GM21619 (cell line): ENCODE measurements at regions not wholly inside any gene's neighbourhood (a gene's known extent, or its start where the extent isn't known, plus 50 kb on each side); places are given as distances from the start of the nearest gene placed in this dataset.

Experiments used
- ATAC-seq: cut with Tn5 transposase; IDR thresholded peaks from one replicate; pipeline ENCODE4 v1.9.1; 2021; ENCODE audit not compliant: unreplicated experiment

GRCh38 chr1:14294006-14294405, 304.5 kb upstream of the KAZN start:
- no peak for ATAC-seq

GRCh38 chr1:14294860-14295536, 303.5 kb upstream of the KAZN start:
- ATAC-seq, result no peak

- ATAC-seq, result no peak
Observed at GRCh38 chr1:14296795-14297194, 301.7 kb upstream of the KAZN start.

GRCh38 chr1:14297356-14297755, 301.1 kb upstream of the KAZN start:
- no peak for ATAC-seq

- no peak for ATAC-seq
Observed at GRCh38 chr1:14298806-14299205, 299.7 kb upstream of the KAZN start.

- no peak for ATAC-seq
Observed at GRCh38 chr1:14300991-14301703, 297.3 kb upstream of the KAZN start.

- no peak for ATAC-seq
Observed at GRCh38 chr1:14301704-14302024, 296.8 kb upstream of the KAZN start.

- no peak for ATAC-seq
Observed at GRCh38 chr1:14302025-14302424, 296.5 kb upstream of the KAZN start.

- ATAC-seq, result no peak
Observed at GRCh38 chr1:14303011-14303410, 295.5 kb upstream of the KAZN start.

GRCh38 chr1:14304381-14304865, 294.1 kb upstream of the KAZN start:
- ATAC-seq, result no peak

GRCh38 chr1:14308460-14308859, 290.0 kb upstream of the KAZN start:
- no peak for ATAC-seq

GRCh38 chr1:14309984-14310383, 288.5 kb upstream of the KAZN start:
- ATAC-seq, result no peak

GRCh38 chr1:14310476-14310875, 288.0 kb upstream of the KAZN start:
- ATAC-seq, result no peak

GRCh38 chr1:14313731-14314431, 284.6 kb upstream of the KAZN start:
- no peak for ATAC-seq

GRCh38 chr1:14318830-14319229, 279.7 kb upstream of the KAZN start:
- no peak for ATAC-seq

GRCh38 chr1:14320518-14320917, 278.0 kb upstream of the KAZN start:
- no peak for ATAC-seq

- ATAC-seq, result no peak
Observed at GRCh38 chr1:14320986-14321385, 277.5 kb upstream of the KAZN start.

GRCh38 chr1:14321422-14321821, 277.1 kb upstream of the KAZN start:
- no peak for ATAC-seq

GRCh38 chr1:14323568-14324247, 274.8 kb upstream of the KAZN start:
- no peak for ATAC-seq

- no peak for ATAC-seq
Observed at GRCh38 chr1:14324248-14324630, 274.2 kb upstream of the KAZN start.

GRCh38 chr1:14326857-14327256, 271.6 kb upstream of the KAZN start:
- ATAC-seq, result no peak

- ATAC-seq, result no peak
Observed at GRCh38 chr1:14328685-14329084, 269.8 kb upstream of the KAZN start.
